ENCODE measurements at regions not wholly inside any gene's neighbourhood (a gene's known extent, or its start where the extent isn't known, plus 50 kb on each side); places are given as distances from the start of the nearest gene placed in this dataset.

DNA sequence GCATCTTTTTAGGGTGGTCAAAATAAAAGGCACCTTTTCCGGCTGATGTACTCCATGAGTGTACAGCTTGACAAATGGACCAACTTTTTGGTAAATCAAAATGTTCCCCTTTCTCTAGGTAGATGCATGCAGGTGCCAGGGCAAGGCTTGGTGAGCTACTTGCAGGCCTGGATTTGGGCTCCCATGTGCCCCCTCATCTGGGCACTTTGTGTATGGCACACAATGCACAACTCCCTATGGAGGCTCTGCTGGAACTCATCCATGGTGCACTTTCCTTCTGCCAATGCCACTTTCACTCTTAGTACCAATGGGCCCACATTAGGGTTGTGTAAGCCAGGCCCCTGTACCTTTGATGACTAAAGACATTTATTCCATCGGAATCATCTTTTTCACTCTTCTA lies 300.8 kb downstream of the SDHAF3 start:
- H2AFZ ChIP-seq (ENCODE audit: low read length): no peak overlapping the region
- H3K27ac ChIP-seq (ENCODE audit: insufficient read depth, low read length): no peak overlapping the region
- H3K4me3 ChIP-seq (replicated peaks in 1 of 4; ENCODE audit: control extremely low read depth in 1 of 4, insufficient read depth in 1 of 4, low read depth in 3 of 4, low read length in 4 of 4): no peak overlapping the region
- no peak for TF ChIP-seq CTCF (conservative IDR thresholded peaks at IDR 0.05 in 1 of 2, IDR thresholded peaks at IDR 0.05 in 1 of 2; ENCODE audit: low read depth in 1 of 2, low read length in 2 of 2)
- no peak for TF ChIP-seq EZH2 (IDR thresholded peaks at IDR 0.05; ENCODE audit: low read length, missing control alignments)
- no peak for DNase-seq (ENCODE audit: low read depth in 2 of 2)
- no peaks in the 10 kb centered on the region for H4K20me1 ChIP-seq (ENCODE audit: control insufficient read depth, extremely low read depth, insufficient read depth, low read length)
- no peak overlapping the region for H3K9ac ChIP-seq (ENCODE audit: insufficient read depth, low read length)
- no peak overlapping the region for H3K4me2 ChIP-seq (ENCODE audit: extremely low read depth, insufficient read depth, low read length)
- no peaks in the 10 kb centered on the region for H3K79me2 ChIP-seq (ENCODE audit: control insufficient read depth, insufficient read depth, low read length)
- H3K9me3 ChIP-seq (ENCODE audit: control insufficient read depth, insufficient read depth, low read depth, low read length): no peaks in the 10 kb centered on the region
- H3K36me3 ChIP-seq (ENCODE audit: control insufficient read depth, insufficient read depth, low read length): no peaks in the 10 kb centered on the region
- H3K27me3 ChIP-seq (ENCODE audit: control insufficient read depth, insufficient read depth, low read length): no peaks in the 10 kb centered on the region
- H3K4me1 ChIP-seq (ENCODE audit: control insufficient read depth, extremely low read depth, insufficient read depth, low read length): no peaks in the 10 kb centered on the region

GRCh38 chr7:97419898-97420297 lies 302.4 kb downstream of the SDHAF3 start:
- H2AFZ ChIP-seq (ENCODE audit: low read length): no peak overlapping the region
- TF ChIP-seq CTCF (conservative IDR thresholded peaks at IDR 0.05 in 1 of 2, IDR thresholded peaks at IDR 0.05 in 1 of 2; ENCODE audit: low read depth in 1 of 2, low read length in 2 of 2) (no peak), EZH2 (IDR thresholded peaks at IDR 0.05; ENCODE audit: low read length, missing control alignments) (no peak)
- H3K36me3 ChIP-seq (ENCODE audit: control insufficient read depth, insufficient read depth, low read length): no peaks in the 10 kb centered on the region
- H3K27me3 ChIP-seq (ENCODE audit: control insufficient read depth, insufficient read depth, low read length): no peaks in the 10 kb centered on the region
- H3K4me2 ChIP-seq (ENCODE audit: extremely low read depth, insufficient read depth, low read length): no peak overlapping the region
- H4K20me1 ChIP-seq (ENCODE audit: control insufficient read depth, extremely low read depth, insufficient read depth, low read length): no peaks in the 10 kb centered on the region
- no peaks in the 10 kb centered on the region for H3K4me1 ChIP-seq (ENCODE audit: control insufficient read depth, extremely low read depth, insufficient read depth, low read length)
- H3K79me2 ChIP-seq (ENCODE audit: control insufficient read depth, insufficient read depth, low read length): no peaks in the 10 kb centered on the region
- no peak overlapping the region for H3K9ac ChIP-seq (ENCODE audit: insufficient read depth, low read length)
- no peak overlapping the region for H3K27ac ChIP-seq (ENCODE audit: insufficient read depth, low read length)
- no peaks in the 10 kb centered on the region for H3K9me3 ChIP-seq (ENCODE audit: control insufficient read depth, insufficient read depth, low read depth, low read length)
- no peak overlapping the region for H3K4me3 ChIP-seq (replicated peaks in 1 of 4; ENCODE audit: control extremely low read depth in 1 of 4, insufficient read depth in 1 of 4, low read depth in 3 of 4, low read length in 4 of 4)
- no peak for DNase-seq (ENCODE audit: low read depth in 2 of 2)

DNA sequence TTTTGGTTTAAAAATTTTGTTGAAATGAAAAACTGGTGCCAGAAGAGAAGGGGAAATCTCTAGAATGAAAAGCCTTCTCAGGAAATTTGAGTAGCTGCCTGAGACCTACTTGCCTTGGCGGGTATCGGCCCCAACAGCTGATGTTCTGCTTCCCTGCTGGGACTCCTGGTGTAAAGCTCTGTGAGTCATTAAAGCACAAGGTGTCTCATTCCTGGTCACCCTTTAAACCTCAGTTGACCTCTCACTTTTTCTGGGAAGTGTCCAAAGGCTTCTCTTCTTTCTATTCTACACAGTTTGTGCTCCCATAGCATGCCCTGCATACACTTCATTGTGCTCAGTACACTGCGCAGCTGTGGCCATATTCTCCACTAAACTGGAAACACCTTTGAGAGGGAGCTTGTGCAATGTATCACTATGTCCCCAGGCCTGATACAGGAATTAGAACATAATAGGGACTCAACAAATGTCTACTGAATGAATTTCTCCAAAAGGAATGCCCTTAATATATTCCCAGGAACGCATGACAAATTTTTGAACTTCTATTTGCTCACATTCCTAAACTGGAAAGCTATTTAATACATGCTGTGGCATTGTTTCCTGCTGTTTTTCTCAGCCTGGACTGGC lies 303.9 kb downstream of the SDHAF3 start:
- no peak overlapping the region for H3K4me3 ChIP-seq (replicated peaks in 1 of 4; ENCODE audit: control extremely low read depth in 1 of 4, insufficient read depth in 1 of 4, low read depth in 3 of 4, low read length in 4 of 4)
- no peaks in the 10 kb centered on the region for H3K4me1 ChIP-seq (ENCODE audit: control insufficient read depth, extremely low read depth, insufficient read depth, low read length)
- H3K4me2 ChIP-seq (ENCODE audit: extremely low read depth, insufficient read depth, low read length): no peak overlapping the region
- H3K9me3 ChIP-seq (ENCODE audit: control insufficient read depth, insufficient read depth, low read depth, low read length): no peaks in the 10 kb centered on the region
- no peak overlapping the region for H3K9ac ChIP-seq (ENCODE audit: insufficient read depth, low read length)
- TF ChIP-seq EZH2 (IDR thresholded peaks at IDR 0.05; ENCODE audit: low read length, missing control alignments) (no peak), CTCF (conservative IDR thresholded peaks at IDR 0.05 in 1 of 2, IDR thresholded peaks at IDR 0.05 in 1 of 2; ENCODE audit: low read depth in 1 of 2, low read length in 2 of 2) (no peak)
- H3K79me2 ChIP-seq (ENCODE audit: control insufficient read depth, insufficient read depth, low read length): no peaks in the 10 kb centered on the region
- no peaks in the 10 kb centered on the region for H3K27me3 ChIP-seq (ENCODE audit: control insufficient read depth, insufficient read depth, low read length)
- no peak overlapping the region for H2AFZ ChIP-seq (ENCODE audit: low read length)
- no peaks in the 10 kb centered on the region for H4K20me1 ChIP-seq (ENCODE audit: control insufficient read depth, extremely low read depth, insufficient read depth, low read length)
- H3K27ac ChIP-seq (ENCODE audit: insufficient read depth, low read length): no peak overlapping the region
- no peak for DNase-seq (ENCODE audit: low read depth in 2 of 2)
- H3K36me3 ChIP-seq (ENCODE audit: control insufficient read depth, insufficient read depth, low read length): no peaks in the 10 kb centered on the region
